ENCODE measurements at regions not wholly inside any gene's neighbourhood (a gene's known extent, or its start where the extent isn't known, plus 50 kb on each side); places are given as distances from the start of the nearest gene placed in this dataset.
"Not testable (repeated sequence)": the region's sequence is repeated elsewhere in the genome, so short reads cannot be mapped to it uniquely, and the experiment has no call there.

DNA sequence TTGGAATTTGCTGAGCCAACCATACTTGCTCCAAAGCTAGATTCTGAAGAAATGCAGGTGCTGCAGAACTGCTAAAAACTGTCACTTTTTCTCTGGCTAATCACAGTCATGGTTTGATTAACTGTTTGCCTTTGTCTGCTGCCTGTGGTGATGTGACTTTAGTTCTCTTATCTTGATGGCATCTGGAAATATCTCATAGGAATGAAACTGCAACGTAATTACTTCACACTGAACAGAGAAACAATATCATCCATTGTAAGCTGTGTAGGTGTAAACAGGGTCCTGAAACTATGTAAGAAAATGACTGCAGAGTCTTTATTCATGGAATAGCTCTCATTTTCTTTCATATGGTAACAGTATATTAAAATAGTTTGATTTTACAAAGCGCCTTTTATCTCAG is 721.9 kb upstream of the HS3ST5 start:
- no peaks in the 10 kb centered on the region for H3K36me3 ChIP-seq (ENCODE audit: control insufficient read depth in 5 of 5, insufficient read depth in 5 of 5, low read length in 5 of 5)
- H3K9me3 ChIP-seq (ENCODE audit: control insufficient read depth in 5 of 5, low read length in 5 of 5) = no peaks in the 10 kb centered on the region
- no peaks in the 10 kb centered on the region for H3K4me1 ChIP-seq (ENCODE audit: control insufficient read depth in 5 of 5, insufficient read depth in 5 of 5, low read length in 5 of 5)
- no peak overlapping the region for H3K27ac ChIP-seq (ENCODE audit: low read depth, low read length)
- H3K27me3 ChIP-seq (ENCODE audit: control insufficient read depth in 5 of 5, insufficient read depth in 4 of 5, low read length in 5 of 5) = no peaks in the 10 kb centered on the region
- no peak overlapping the region for H3K4me3 ChIP-seq (ENCODE audit: low read depth in 1 of 5, low read length in 5 of 5)
- H3K9ac ChIP-seq (ENCODE audit: low read length in 5 of 5) = no peak overlapping the region

- no peaks in the 10 kb centered on the region for H3K4me1 ChIP-seq (ENCODE audit: control insufficient read depth in 5 of 5, insufficient read depth in 5 of 5, low read length in 5 of 5)
- H3K27ac ChIP-seq (ENCODE audit: low read depth, low read length) = no peak overlapping the region
These were observed 717.8 kb upstream of the HS3ST5 start for GRCh38 chr6:115060581-115060980.

DNA sequence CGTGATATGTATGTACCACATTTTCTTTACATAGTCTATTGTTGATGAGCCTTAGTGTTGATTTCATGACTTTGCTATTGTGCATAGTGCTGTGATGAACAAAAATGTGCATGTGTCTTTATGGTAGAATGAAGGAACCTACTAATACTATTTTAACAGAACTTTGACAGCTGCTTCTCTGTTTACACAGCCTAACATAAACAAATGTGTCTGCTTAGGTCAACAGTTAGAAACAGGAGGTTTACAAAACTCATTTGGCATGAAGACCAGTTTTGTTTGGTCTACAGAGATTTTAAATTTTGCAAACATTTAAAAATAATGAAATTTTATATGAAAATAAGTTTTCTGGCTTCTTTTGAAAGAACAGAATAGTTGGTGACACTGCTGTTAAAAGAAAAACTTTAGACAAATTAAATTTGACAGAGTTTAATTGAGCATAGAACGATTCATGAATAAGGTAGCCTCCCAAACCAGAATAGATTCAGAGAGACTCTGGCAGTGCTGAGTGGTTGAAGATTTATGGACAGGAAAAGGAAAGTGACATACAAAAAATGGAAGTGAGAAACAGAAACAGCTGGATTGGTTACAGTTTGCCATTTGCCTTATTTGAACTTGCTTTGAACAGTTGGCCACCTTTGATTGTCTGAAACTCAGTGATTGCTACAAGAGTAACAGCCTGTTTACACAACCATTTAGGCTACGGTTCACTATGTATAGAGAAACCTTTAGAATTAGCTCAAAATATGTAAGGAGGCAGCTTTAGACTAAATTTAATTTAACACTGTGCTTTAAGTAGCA is 715.8 kb upstream of the HS3ST5 start:
- H3K36me3 ChIP-seq (ENCODE audit: control insufficient read depth in 5 of 5, insufficient read depth in 5 of 5, low read length in 5 of 5) = no peaks in the 10 kb centered on the region
- H3K4me1 ChIP-seq (ENCODE audit: control insufficient read depth in 5 of 5, insufficient read depth in 5 of 5, low read length in 5 of 5) = no peaks in the 10 kb centered on the region
- H3K9ac ChIP-seq (ENCODE audit: low read length in 5 of 5) = no peak overlapping the region

More at GRCh38 chr6:115060581-115060980, 717.8 kb upstream of the HS3ST5 start:
- no peak overlapping the region for H3K9ac ChIP-seq (ENCODE audit: low read length in 5 of 5)
- H3K27me3 ChIP-seq (ENCODE audit: control insufficient read depth in 5 of 5, insufficient read depth in 4 of 5, low read length in 5 of 5) = no peaks in the 10 kb centered on the region
- H3K4me3 ChIP-seq (ENCODE audit: low read depth in 1 of 5, low read length in 5 of 5) = no peak overlapping the region
- H3K36me3 ChIP-seq (ENCODE audit: control insufficient read depth in 5 of 5, insufficient read depth in 5 of 5, low read length in 5 of 5) = no peaks in the 10 kb centered on the region
- H3K9me3 ChIP-seq (ENCODE audit: control insufficient read depth in 5 of 5, low read length in 5 of 5) = no peaks in the 10 kb centered on the region

GRCh38 chr6:115055579-115055978 is 712.8 kb upstream of the HS3ST5 start:
- Histone ChIP-seq H3K4me1 (ENCODE audit: control insufficient read depth in 5 of 5, insufficient read depth in 5 of 5, low read length in 5 of 5) (no peaks in the 10 kb centered on the region), H3K27ac (ENCODE audit: low read depth, low read length) (no peak overlapping the region), H3K27me3 (ENCODE audit: control insufficient read depth in 5 of 5, insufficient read depth in 4 of 5, low read length in 5 of 5) (no peaks in the 10 kb centered on the region), H3K36me3 (ENCODE audit: control insufficient read depth in 5 of 5, insufficient read depth in 5 of 5, low read length in 5 of 5) (no peaks in the 10 kb centered on the region), H3K9me3 (ENCODE audit: control insufficient read depth in 5 of 5, low read length in 5 of 5) (no peaks in the 10 kb centered on the region), H3K4me3 (ENCODE audit: low read depth in 1 of 5, low read length in 5 of 5) (no peak overlapping the region), H3K9ac (ENCODE audit: low read length in 5 of 5) (no peak overlapping the region)

More for the DNA sequence above, 715.8 kb upstream of the HS3ST5 start:
- Histone ChIP-seq H3K9me3 (ENCODE audit: control insufficient read depth in 5 of 5, low read length in 5 of 5) (no peaks in the 10 kb centered on the region), H3K4me3 (ENCODE audit: low read depth in 1 of 5, low read length in 5 of 5) (no peak overlapping the region), H3K27me3 (ENCODE audit: control insufficient read depth in 5 of 5, insufficient read depth in 4 of 5, low read length in 5 of 5) (no peaks in the 10 kb centered on the region), H3K27ac (ENCODE audit: low read depth, low read length) (no peak overlapping the region)

DNA sequence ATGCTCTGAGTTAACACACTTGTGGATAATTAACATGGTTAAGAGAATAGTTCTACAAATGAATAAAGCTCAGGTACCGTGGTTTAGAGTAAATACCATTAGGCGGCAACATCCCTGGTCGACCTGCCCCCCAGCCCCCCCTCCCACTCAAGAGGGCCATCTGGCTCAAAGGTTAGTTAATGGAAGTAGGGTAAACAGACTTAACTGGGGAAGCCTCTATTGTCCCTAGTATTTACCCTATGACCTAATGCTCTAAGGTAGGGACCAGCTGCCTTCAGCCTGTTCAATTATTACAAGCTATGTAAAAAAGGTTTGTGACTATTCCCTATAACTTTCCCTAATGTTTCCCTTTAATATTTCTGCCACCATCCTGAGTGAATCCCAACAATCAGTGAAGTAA is 711.4 kb upstream of the HS3ST5 start:
- H3K4me3 ChIP-seq (ENCODE audit: low read depth in 1 of 5, low read length in 5 of 5); H3K4me1 ChIP-seq (ENCODE audit: control insufficient read depth in 5 of 5, insufficient read depth in 5 of 5, low read length in 5 of 5); H3K9me3 ChIP-seq (ENCODE audit: control insufficient read depth in 5 of 5, low read length in 5 of 5); H3K9ac ChIP-seq (ENCODE audit: low read length in 5 of 5); H3K36me3 ChIP-seq (ENCODE audit: control insufficient read depth in 5 of 5, insufficient read depth in 5 of 5, low read length in 5 of 5); H3K27ac ChIP-seq (ENCODE audit: low read depth, low read length); H3K27me3 ChIP-seq (ENCODE audit: control insufficient read depth in 5 of 5, insufficient read depth in 4 of 5, low read length in 5 of 5): not testable (repeated sequence)

- H3K27ac ChIP-seq (ENCODE audit: low read depth, low read length) = no peak overlapping the region
- no peak overlapping the region for H3K4me3 ChIP-seq (ENCODE audit: low read depth in 1 of 5, low read length in 5 of 5)
- H3K9me3 ChIP-seq (ENCODE audit: control insufficient read depth in 5 of 5, low read length in 5 of 5) = no peaks in the 10 kb centered on the region
- H3K4me1 ChIP-seq (ENCODE audit: control insufficient read depth in 5 of 5, insufficient read depth in 5 of 5, low read length in 5 of 5) = no peaks in the 10 kb centered on the region
- no peak overlapping the region for H3K9ac ChIP-seq (ENCODE audit: low read length in 5 of 5)
- H3K27me3 ChIP-seq (ENCODE audit: control insufficient read depth in 5 of 5, insufficient read depth in 4 of 5, low read length in 5 of 5) = no peaks in the 10 kb centered on the region
- no peaks in the 10 kb centered on the region for H3K36me3 ChIP-seq (ENCODE audit: control insufficient read depth in 5 of 5, insufficient read depth in 5 of 5, low read length in 5 of 5)
These were observed 710.5 kb upstream of the HS3ST5 start for GRCh38 chr6:115053169-115053860.

- H3K4me3 ChIP-seq (ENCODE audit: low read depth in 1 of 5, low read length in 5 of 5) = no peak overlapping the region
- no peak overlapping the region for H3K27ac ChIP-seq (ENCODE audit: low read depth, low read length)
- no peaks in the 10 kb centered on the region for H3K36me3 ChIP-seq (ENCODE audit: control insufficient read depth in 5 of 5, insufficient read depth in 5 of 5, low read length in 5 of 5)
- H3K9ac ChIP-seq (ENCODE audit: low read length in 5 of 5) = no peak overlapping the region
- H3K27me3 ChIP-seq (ENCODE audit: control insufficient read depth in 5 of 5, insufficient read depth in 4 of 5, low read length in 5 of 5) = no peaks in the 10 kb centered on the region
- peaks cover 0 to 4% (median 0%) of the 10 kb centered on the region in 5 donors for H3K9me3 ChIP-seq (ENCODE audit: control insufficient read depth in 5 of 5, low read length in 5 of 5)
- no peaks in the 10 kb centered on the region for H3K4me1 ChIP-seq (ENCODE audit: control insufficient read depth in 5 of 5, insufficient read depth in 5 of 5, low read length in 5 of 5)
These were observed 673.8 kb upstream of the HS3ST5 start for GRCh38 chr6:115016593-115016992.

DNA sequence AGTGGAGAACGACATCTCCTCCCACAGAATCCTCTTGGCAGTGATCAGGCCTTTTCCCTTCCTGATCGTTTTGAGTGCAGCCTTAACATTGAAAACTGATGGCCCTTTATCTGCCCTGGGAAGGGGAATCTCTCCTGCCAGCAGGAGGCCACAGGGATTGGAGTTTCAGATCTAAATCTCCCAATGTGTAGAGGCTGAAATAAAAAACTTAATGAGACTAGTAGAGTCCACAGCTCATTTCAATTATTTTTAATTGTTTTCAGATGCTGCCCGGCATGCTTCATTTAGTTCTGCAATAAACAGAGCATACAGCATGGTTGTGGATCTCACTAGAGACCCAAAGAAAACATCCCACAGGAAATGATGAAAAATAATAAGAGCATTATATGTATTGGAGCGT is 662.2 kb upstream of the HS3ST5 start:
- no peak overlapping the region for H3K4me3 ChIP-seq (ENCODE audit: low read depth in 1 of 5, low read length in 5 of 5)
- H3K9me3 ChIP-seq (ENCODE audit: control insufficient read depth in 5 of 5, low read length in 5 of 5) = no peaks in the 10 kb centered on the region
- no peaks in the 10 kb centered on the region for H3K27me3 ChIP-seq (ENCODE audit: control insufficient read depth in 5 of 5, insufficient read depth in 4 of 5, low read length in 5 of 5)
- H3K27ac ChIP-seq (ENCODE audit: low read depth, low read length) = no peak overlapping the region
- no peak overlapping the region for H3K9ac ChIP-seq (ENCODE audit: low read length in 5 of 5)
- no peaks in the 10 kb centered on the region for H3K4me1 ChIP-seq (ENCODE audit: control insufficient read depth in 5 of 5, insufficient read depth in 5 of 5, low read length in 5 of 5)
- H3K36me3 ChIP-seq (ENCODE audit: control insufficient read depth in 5 of 5, insufficient read depth in 5 of 5, low read length in 5 of 5) = no peaks in the 10 kb centered on the region

DNA sequence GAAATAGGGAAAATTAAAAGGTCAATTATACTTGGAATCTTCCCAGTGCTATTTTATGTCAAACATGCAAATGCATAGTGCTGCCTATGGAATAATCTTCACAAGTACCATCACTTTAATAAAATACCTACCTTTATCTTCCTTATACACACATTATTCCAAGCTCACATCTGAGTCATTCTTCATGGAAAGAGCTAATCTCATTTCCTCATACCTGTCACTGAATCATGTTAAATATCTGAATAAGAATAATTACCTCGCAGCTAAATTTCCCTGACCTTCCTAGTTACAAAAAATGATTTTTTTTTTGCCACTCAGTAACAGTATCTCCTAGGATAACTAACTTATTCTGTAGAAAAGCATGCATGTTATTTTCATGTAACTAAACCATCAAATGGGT is 661.4 kb upstream of the HS3ST5 start:
- Histone ChIP-seq H3K27me3 (ENCODE audit: control insufficient read depth in 5 of 5, insufficient read depth in 4 of 5, low read length in 5 of 5) (no peaks in the 10 kb centered on the region), H3K9me3 (ENCODE audit: control insufficient read depth in 5 of 5, low read length in 5 of 5) (no peaks in the 10 kb centered on the region), H3K9ac (ENCODE audit: low read length in 5 of 5) (no peak overlapping the region), H3K4me3 (ENCODE audit: low read depth in 1 of 5, low read length in 5 of 5) (no peak overlapping the region), H3K36me3 (ENCODE audit: control insufficient read depth in 5 of 5, insufficient read depth in 5 of 5, low read length in 5 of 5) (no peaks in the 10 kb centered on the region), H3K27ac (ENCODE audit: low read depth, low read length) (no peak overlapping the region), H3K4me1 (ENCODE audit: control insufficient read depth in 5 of 5, insufficient read depth in 5 of 5, low read length in 5 of 5) (no peaks in the 10 kb centered on the region)

GRCh38 chr6:115001731-115002350 is 659.0 kb upstream of the HS3ST5 start:
- no peak overlapping the region for H3K4me3 ChIP-seq (ENCODE audit: low read depth in 1 of 5, low read length in 5 of 5)

More at GRCh38 chr6:115001731-115002350, 659.0 kb upstream of the HS3ST5 start:
- no peak overlapping the region for H3K9ac ChIP-seq (ENCODE audit: low read length in 5 of 5)
- H3K4me1 ChIP-seq (ENCODE audit: control insufficient read depth in 5 of 5, insufficient read depth in 5 of 5, low read length in 5 of 5) = no peaks in the 10 kb centered on the region
- H3K27me3 ChIP-seq (ENCODE audit: control insufficient read depth in 5 of 5, insufficient read depth in 4 of 5, low read length in 5 of 5) = no peaks in the 10 kb centered on the region
- H3K9me3 ChIP-seq (ENCODE audit: control insufficient read depth in 5 of 5, low read length in 5 of 5) = no peaks in the 10 kb centered on the region
- no peak overlapping the region for H3K27ac ChIP-seq (ENCODE audit: low read depth, low read length)
- H3K36me3 ChIP-seq (ENCODE audit: control insufficient read depth in 5 of 5, insufficient read depth in 5 of 5, low read length in 5 of 5) = no peaks in the 10 kb centered on the region

Data from subcutaneous abdominal adipose tissue (tissue), 5 donors.